ES-I3 (cell line): ENCODE measurements at regions not wholly inside any gene's neighbourhood (a gene's known extent, or its start where the extent isn't known, plus 50 kb on each side); places are given as distances from the start of the nearest gene placed in this dataset.
"Not testable (repeated sequence)": the region's sequence is repeated elsewhere in the genome, so short reads cannot be mapped to it uniquely, and the experiment has no call there.

Source experiments
- H3K36me3 ChIP-seq: 2 replicates; pipeline ENCODE4 v1.6.1; 2013; ENCODE audit warnings: mild to moderate bottlenecking, low read length, control low read depth, moderate library complexity; ENCODE audit not compliant: insufficient read depth
- H3K4me1 ChIP-seq: 2 replicates; pipeline ENCODE4 v1.6.1; 2013; ENCODE audit warnings: mild to moderate bottlenecking, control low read depth, low read length; ENCODE audit not compliant: insufficient read depth
- H3K9ac ChIP-seq: 2 replicates; pipeline ENCODE4 v1.6.1; 2013; ENCODE audit warnings: low read depth, mild to moderate bottlenecking, low read length, moderate library complexity
- H3K9me3 ChIP-seq: 2 replicates; pipeline ENCODE4 v1.6.1; 2013; ENCODE audit warnings: mild to moderate bottlenecking, low read length, moderate library complexity; ENCODE audit not compliant: control insufficient read depth, insufficient read depth

GRCh38 chr2:128412181-128412871 is 93.7 kb upstream of the HS6ST1 start:
- H3K36me3 ChIP-seq = no peaks in the 10 kb centered on the region
- peaks cover 5% of the 10 kb centered on the region; the same call in 1 of the 2 replicates for H3K4me1 ChIP-seq
- no peaks in the 10 kb centered on the region; the same call in 1 of the 2 replicates for H3K9me3 ChIP-seq
- no peak overlapping the region for H3K9ac ChIP-seq

- Histone ChIP-seq H3K36me3 (no peaks in the 10 kb centered on the region), H3K4me1 (peaks cover 4% of the 10 kb centered on the region; the same call in 1 of the 2 replicates)
These were observed 94.5 kb upstream of the HS6ST1 start for GRCh38 chr2:128413014-128413717.

GRCh38 chr2:128413718-128414341 is 95.2 kb upstream of the HS6ST1 start:
- Histone ChIP-seq H3K9ac (no peak overlapping the region), H3K36me3 (no peaks in the 10 kb centered on the region), H3K4me1 (no peaks in the 10 kb centered on the region), H3K9me3 (no peaks in the 10 kb centered on the region; the same call in 1 of the 2 replicates)

More at GRCh38 chr2:128413014-128413717, 94.5 kb upstream of the HS6ST1 start:
- no peaks in the 10 kb centered on the region; the same call in 1 of the 2 replicates for H3K9me3 ChIP-seq
- no peak overlapping the region for H3K9ac ChIP-seq

- no peaks in the 10 kb centered on the region; the same call in 1 of the 2 replicates for H3K9me3 ChIP-seq
- no peaks in the 10 kb centered on the region for H3K36me3 ChIP-seq
- H3K9ac ChIP-seq = no peak overlapping the region
- H3K4me1 ChIP-seq = no peaks in the 10 kb centered on the region
These were observed 95.7 kb upstream of the HS6ST1 start for GRCh38 chr2:128414351-128414750.

GRCh38 chr2:128414946-128415778 is 96.5 kb upstream of the HS6ST1 start:
- no peaks in the 10 kb centered on the region for H3K36me3 ChIP-seq
- H3K4me1 ChIP-seq = no peaks in the 10 kb centered on the region
- no peak overlapping the region for H3K9ac ChIP-seq

GRCh38 chr2:128415779-128416061 is 97.1 kb upstream of the HS6ST1 start:
- H3K9ac ChIP-seq = no peak overlapping the region
- no peaks in the 10 kb centered on the region for H3K4me1 ChIP-seq
- H3K9me3 ChIP-seq = no peaks in the 10 kb centered on the region; the same call in none of the 2 replicates
- H3K36me3 ChIP-seq = no peaks in the 10 kb centered on the region

More at GRCh38 chr2:128414946-128415778, 96.5 kb upstream of the HS6ST1 start:
- H3K9me3 ChIP-seq = no peaks in the 10 kb centered on the region; the same call in none of the 2 replicates

- Histone ChIP-seq H3K36me3 (no peaks in the 10 kb centered on the region), H3K4me1 (no peaks in the 10 kb centered on the region), H3K9me3 (no peaks in the 10 kb centered on the region; the same call in none of the 2 replicates), H3K9ac (no peak overlapping the region)
These were observed 97.6 kb upstream of the HS6ST1 start for GRCh38 chr2:128416109-128416785.

GRCh38 chr2:128416806-128417205 is 98.1 kb upstream of the HS6ST1 start:
- H3K4me1 ChIP-seq = no peaks in the 10 kb centered on the region
- no peaks in the 10 kb centered on the region for H3K36me3 ChIP-seq
- H3K9me3 ChIP-seq = peaks cover under 1% of the 10 kb centered on the region
- H3K9ac ChIP-seq = no peak overlapping the region

- not testable (repeated sequence) for H3K9ac ChIP-seq
These were observed 98.6 kb upstream of the HS6ST1 start for GRCh38 chr2:128417264-128417663.

GRCh38 chr2:128420131-128420530 is 101.5 kb upstream of the HS6ST1 start:
- Histone ChIP-seq H3K36me3 (no peaks in the 10 kb centered on the region), H3K9me3 (peaks cover 4% of the 10 kb centered on the region), H3K9ac (no peak overlapping the region), H3K4me1 (no peaks in the 10 kb centered on the region)

More at GRCh38 chr2:128417264-128417663, 98.6 kb upstream of the HS6ST1 start:
- not testable (repeated sequence) for H3K9me3 ChIP-seq, H3K36me3 ChIP-seq, H3K4me1 ChIP-seq

GRCh38 chr2:128420776-128421175 is 102.1 kb upstream of the HS6ST1 start:
- H3K4me1 ChIP-seq = peaks cover 6% of the 10 kb centered on the region; the same call in 1 of the 2 replicates
- H3K9me3 ChIP-seq = peaks cover 4% of the 10 kb centered on the region
- H3K36me3 ChIP-seq = no peaks in the 10 kb centered on the region
- no peak overlapping the region for H3K9ac ChIP-seq

- no peak overlapping the region for H3K9ac ChIP-seq
- H3K4me1 ChIP-seq = peaks cover 10% of the 10 kb centered on the region; the same call in 1 of the 2 replicates
- H3K9me3 ChIP-seq = peaks cover 4% of the 10 kb centered on the region; the same call in 1 of the 2 replicates
- H3K36me3 ChIP-seq = no peaks in the 10 kb centered on the region
These were observed 102.6 kb upstream of the HS6ST1 start for GRCh38 chr2:128421286-128421685.

- H3K9me3 ChIP-seq = peaks cover 4% of the 10 kb centered on the region; the same call in 1 of the 2 replicates
These were observed 103.2 kb upstream of the HS6ST1 start for GRCh38 chr2:128421861-128422311.

More at GRCh38 chr2:128421861-128422311, 103.2 kb upstream of the HS6ST1 start:
- Histone ChIP-seq H3K36me3 (no peaks in the 10 kb centered on the region), H3K9ac (no peak overlapping the region), H3K4me1 (peaks cover 11% of the 10 kb centered on the region; the same call in 1 of the 2 replicates)
